ENCODE measurements at regions not wholly inside any gene's neighbourhood (a gene's known extent, or its start where the extent isn't known, plus 50 kb on each side); places are given as distances from the start of the nearest gene placed in this dataset.
"Not testable (repeated sequence)": the region's sequence is repeated elsewhere in the genome, so short reads cannot be mapped to it uniquely, and the experiment has no call there.

DNA sequence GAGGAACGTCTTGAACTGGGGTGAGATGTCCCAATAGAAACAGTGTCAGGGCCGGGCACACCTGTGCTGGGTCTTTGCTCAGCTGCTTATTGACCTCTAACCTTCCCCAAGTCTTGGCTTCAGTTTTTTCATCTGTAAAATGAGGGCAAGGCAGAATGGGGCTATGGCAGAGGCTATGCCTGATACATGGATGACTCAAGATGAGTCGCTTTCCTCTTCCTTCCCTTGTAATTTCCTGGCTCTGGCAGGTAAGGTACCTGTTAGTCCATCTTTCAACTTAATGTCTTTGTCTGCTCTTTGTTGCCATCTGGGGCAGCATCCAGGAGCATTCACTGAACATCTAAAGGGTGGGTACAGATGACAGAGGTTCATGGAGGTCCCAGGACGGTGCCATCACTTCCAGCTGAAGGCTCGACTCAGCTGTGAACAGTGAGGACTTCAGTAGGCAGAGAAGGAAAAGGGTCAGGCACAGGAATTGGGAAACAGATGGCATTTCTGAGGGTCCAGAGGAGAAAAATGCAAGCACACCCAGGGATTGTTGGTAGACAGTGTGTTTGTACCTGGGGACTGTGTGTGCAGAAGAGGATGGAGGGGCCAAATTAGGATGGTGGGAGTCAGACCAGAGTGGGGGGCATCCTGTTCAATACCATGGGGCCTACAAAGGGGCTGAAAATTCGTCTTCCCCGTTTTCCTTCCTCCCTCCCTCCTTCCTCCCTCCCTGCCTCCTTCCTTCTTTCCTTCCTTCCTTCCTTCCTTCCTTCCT is 268.3 kb downstream of the VRK1 start:
- no peak for DNase-seq (ENCODE audit: low spot score)
- intact Hi-C loops (cut with DNase I): no loop called here

DNA sequence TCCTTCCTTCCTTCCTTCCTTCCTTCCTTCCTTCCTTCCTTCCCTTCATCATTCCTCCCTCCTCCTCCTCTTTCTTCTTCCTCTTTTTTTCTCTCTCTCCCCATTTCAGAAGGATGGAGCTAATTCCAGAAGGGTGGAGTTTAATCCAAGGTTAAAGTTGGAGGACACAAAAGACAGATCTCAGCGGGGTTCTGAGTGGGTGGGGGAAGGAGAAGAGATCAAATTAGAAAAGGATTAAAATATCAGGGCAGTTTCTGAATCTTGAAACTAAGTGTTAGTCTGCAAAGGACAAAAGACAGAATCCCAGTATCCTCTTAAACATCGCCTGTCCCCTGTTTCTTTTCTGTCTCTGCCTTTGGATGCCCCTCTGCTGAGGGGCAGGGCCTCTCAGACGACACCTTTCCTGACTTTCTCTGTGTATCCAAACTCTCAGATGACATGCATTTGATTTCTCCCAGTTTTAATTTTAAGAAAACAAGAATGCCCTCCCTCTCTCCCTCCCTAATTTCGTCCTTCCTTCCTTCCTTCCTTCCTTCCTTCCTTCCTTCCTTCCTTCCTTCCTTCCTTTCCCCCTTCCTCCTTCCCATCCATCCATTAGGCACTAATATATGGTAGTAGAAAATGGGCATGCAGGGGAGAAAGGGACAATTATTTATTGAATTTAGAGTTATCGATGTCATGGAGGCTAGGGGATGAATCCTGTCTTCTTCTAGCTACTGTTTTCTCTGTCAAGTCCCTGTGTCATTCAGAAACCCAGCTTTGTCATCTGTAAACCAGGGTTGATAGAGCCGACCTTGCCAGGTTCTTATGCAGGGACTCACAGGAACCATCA is 269.1 kb downstream of the VRK1 start:
- no peak for DNase-seq (ENCODE audit: low spot score)
- intact Hi-C loops (cut with DNase I): no loop called here

DNA sequence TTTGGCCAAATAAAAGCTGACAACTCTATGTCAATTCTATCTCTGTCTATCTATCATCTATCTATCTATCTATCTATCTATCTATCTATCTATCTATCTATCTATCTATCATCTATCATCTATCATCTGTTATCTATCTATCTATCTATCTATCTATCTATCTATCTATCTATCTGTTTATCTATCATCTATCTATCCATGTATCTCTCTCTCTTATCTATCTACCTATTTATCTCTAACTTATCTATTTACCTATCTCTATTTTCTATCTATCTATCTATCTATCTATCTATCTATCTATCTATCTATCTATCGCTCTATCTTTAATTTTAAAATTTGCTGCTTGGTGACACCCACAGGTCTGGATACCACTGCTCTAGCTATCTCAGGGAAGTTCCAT is 271.1 kb downstream of the VRK1 start:
- DNase-seq (ENCODE audit: low spot score); intact Hi-C loops (cut with DNase I): not testable (repeated sequence)

DNA sequence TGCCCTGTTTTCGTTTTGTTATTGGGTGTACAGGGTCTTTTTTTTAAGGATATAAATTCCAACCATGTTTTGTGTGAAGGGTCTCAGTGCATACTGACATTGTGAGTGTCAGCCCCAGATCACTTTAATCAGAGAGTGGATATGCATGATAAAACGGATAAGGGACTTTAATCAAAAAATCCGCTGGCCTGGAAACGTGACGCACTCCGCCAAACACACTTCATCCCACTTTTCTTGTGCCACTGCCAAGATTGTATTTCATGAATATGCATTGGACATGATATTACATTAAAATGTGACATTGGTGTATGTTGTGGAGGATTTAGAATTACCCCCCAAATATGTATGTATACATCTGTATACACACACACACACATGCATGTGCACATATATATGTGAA is 273.1 kb downstream of the VRK1 start:
- intact Hi-C loops (cut with DNase I): no loop called here
- DNase-seq (ENCODE audit: low spot score): no peak

GRCh38 chr14:97071177-97071576 is 274.0 kb downstream of the VRK1 start:
- DNase-seq (ENCODE audit: low spot score): no peak
- intact Hi-C loops (cut with DNase I): no loop called here

- intact Hi-C loops (cut with DNase I): no loop called here
- DNase-seq (ENCODE audit: low spot score): no peak
Observed at GRCh38 chr14:97073622-97074021, 276.4 kb downstream of the VRK1 start.

DNA sequence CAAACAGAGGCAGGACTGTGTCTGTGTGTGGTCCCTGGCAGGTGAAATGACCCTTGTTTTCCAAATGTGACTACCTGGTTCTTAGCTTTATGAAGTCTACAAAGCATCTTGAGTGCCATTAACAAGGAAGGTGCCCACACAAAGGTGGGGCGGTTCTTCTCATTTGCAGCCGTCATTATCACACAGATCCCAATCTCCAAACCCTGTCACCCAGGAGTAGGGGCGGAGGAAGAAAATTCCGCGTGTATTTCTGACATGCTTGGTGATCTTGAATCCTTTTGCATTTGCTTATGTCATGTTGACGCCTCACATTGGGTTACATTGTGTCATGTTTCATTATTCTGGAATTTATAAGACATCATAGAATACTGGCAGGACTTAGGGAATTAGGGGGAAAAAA is 277.3 kb downstream of the VRK1 start:
- DNase-seq (ENCODE audit: low spot score): no peak
- intact Hi-C loops (cut with DNase I): no loop called here

DNA sequence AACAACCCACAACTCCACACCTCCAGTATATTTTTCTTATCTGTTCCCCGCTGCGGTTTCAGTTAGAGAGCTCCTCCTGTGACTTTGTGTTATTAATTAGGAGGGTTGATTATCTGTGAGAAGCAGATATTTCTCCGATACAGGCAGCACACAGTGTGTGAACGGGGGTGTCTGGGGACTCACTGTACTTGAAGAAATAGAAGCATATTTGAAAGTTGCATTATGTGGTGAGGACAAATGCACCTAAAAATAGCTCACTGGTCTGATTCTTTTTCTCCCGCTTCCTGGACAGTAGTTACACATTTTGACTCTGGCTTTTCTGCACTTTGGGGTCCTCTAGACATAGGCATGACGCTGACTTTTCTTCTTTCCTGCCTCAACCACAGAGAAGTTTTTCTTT is 277.7 kb downstream of the VRK1 start:
- no peak for DNase-seq (ENCODE audit: low spot score)

GRCh38 chr14:97077253-97077653 is 280.1 kb downstream of the VRK1 start:
- DNase-seq (ENCODE audit: low spot score): no peak
- intact Hi-C loops (cut with DNase I): no loop called here

More for the DNA sequence above, 277.7 kb downstream of the VRK1 start:
- intact Hi-C loops (cut with DNase I): no loop called here

- intact Hi-C loops (cut with DNase I): no loop called here
- DNase-seq (ENCODE audit: low spot score): no peak
Observed at GRCh38 chr14:97077687-97078086, 280.5 kb downstream of the VRK1 start.

DNA sequence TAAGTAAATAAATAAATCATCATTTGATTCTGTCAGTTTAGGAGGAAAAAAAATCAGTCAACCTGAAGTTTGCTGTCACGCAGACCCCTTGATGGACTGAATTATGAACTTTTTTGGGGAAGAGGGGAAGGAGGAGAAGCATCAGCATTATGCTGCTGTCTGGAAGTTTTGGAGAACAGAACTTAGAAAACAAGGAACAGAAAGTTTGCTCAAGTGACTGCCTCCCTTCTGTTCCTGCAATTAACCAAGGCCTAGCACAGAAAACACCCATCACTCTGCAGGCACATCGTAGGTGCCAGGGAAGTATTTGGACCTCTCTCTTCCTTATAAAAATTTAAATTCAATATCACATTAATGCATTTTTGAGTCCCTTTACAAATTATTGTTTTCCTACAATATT is 283.8 kb downstream of the VRK1 start:
- DNase-seq (ENCODE audit: low spot score): no peak
- intact Hi-C loops (cut with DNase I): no loop called here

- intact Hi-C loops (cut with DNase I): no loop called here
- DNase-seq (ENCODE audit: low spot score): no peak
Observed at GRCh38 chr14:97095269-97095668, 298.1 kb downstream of the VRK1 start.

DNA sequence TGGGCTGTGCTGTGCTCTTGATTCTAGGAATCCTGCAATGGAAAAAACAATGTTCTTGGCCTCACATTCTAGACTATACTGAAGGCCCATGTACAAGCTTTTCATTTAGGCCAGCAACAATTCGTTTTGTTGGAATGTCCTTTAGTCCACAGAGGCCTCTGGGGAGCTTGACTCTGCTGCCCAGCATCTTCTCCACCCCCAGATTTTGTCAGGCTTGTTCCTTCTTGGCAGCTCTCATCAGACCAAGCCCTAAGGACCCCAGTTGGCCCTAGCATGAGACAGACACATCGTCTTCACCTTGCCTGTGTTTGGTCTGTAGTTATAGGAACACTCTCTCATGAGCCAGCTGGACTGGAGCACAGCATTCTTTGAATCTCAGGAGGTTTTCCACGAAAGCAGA is 300.1 kb downstream of the VRK1 start:
- intact Hi-C loops (cut with DNase I): no loop called here
- no peak for DNase-seq (ENCODE audit: low spot score)

DNA sequence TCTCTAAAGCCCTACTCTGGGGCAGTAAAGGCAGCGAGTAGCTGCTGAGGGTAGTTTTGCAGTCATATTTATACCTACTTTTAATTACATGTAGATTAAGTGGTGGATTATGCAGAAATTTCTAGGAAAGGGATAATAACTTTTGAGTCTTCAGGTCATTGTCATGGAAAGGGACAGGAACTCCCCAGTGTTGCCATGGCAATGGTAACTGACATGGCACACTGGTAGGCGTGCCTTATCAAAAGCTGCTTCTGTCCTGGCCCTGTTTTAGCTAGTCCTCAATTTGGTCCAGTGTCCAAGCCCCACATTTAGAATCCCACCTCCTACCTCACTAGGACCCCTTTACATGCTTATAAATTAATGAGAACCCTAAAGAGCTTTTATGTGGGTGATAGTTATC is 303.1 kb downstream of the VRK1 start:
- intact Hi-C loops (cut with DNase I): no loop called here
- DNase-seq (ENCODE audit: low spot score): no peak

GRCh38 chr14:97101561-97101960 is 304.4 kb downstream of the VRK1 start:
- DNase-seq (ENCODE audit: low spot score): no peak
- intact Hi-C loops (cut with DNase I): no loop called here

- DNase-seq (ENCODE audit: low spot score): no peak
- intact Hi-C loops (cut with DNase I): no loop called here
Observed at GRCh38 chr14:97104029-97104428, 306.8 kb downstream of the VRK1 start.

DNA sequence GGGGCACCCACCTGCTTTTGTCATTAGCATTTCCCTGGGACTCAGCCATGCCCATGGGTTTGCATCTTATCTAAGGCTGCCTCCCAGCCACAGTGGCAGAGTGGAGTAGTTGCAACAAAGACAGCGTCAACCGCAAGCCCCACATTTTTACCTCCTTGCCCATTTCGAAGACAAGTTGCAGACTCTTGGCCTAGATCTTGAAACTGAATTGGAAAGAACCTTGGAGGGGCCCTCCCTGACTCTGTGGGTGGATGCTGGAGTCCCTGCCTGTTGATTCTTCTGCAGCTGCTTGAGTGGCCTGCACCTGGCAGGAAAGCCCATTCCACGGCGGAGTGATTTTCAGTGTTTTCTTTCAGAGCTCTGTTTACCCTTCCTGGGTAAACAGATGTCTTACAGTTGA is 309.0 kb downstream of the VRK1 start:
- intact Hi-C loops (cut with DNase I): no loop called here
- DNase-seq (ENCODE audit: low spot score): no peak

GRCh38 chr14:97106609-97107008 is 309.4 kb downstream of the VRK1 start:
- intact Hi-C loops (cut with DNase I): no loop called here
- no peak for DNase-seq (ENCODE audit: low spot score)

- no peak for DNase-seq (ENCODE audit: low spot score)
- intact Hi-C loops (cut with DNase I): no loop called here
Observed at GRCh38 chr14:97107080-97107479, 309.9 kb downstream of the VRK1 start.

DNA sequence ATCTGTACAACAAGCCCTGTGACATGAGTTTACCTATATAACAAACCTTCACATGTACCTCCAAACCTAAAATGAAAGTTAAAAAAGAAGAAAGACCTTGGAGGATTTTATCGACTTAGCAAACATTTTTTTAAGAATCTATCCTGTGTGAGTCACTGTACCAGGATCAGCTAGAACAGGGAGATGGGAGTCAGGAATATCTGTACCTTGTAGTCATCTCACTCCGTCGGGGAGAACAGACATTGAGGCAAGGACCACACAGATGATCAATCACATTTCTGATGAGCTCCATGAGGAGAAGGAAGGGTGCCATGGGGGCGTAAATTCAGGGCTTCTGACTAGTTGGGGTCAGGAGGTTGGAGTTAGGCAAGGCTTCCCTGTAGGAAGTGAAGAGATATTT is 310.6 kb downstream of the VRK1 start:
- DNase-seq (ENCODE audit: low spot score): no peak
- intact Hi-C loops (cut with DNase I): no loop called here

- no peak for DNase-seq (ENCODE audit: low spot score)
- intact Hi-C loops (cut with DNase I): no loop called here
Observed at GRCh38 chr14:97109234-97109633, 312.1 kb downstream of the VRK1 start.
